Suprapubic skin (tissue), 3 donors: ENCODE measurements at regions not wholly inside any gene's neighbourhood (a gene's known extent, or its start where the extent isn't known, plus 50 kb on each side); places are given as distances from the start of the nearest gene placed in this dataset.

ENCODE experiments used
- EP300 ChIP-seq: sonication (generic); formaldehyde crosslinking; IDR thresholded peaks from one replicate; pipeline ENCODE4 v1.6.1; 2017; ENCODE audit warnings: antibody characterized with exemption
- POLR2A ChIP-seq, 2 donors: fragments of 450-650 bp; IDR thresholded peaks; one replicate each; pipeline ENCODE4 v1.6.1; 2017; ENCODE audit warnings: antibody characterized with exemption in 2 of 2, mild to moderate bottlenecking in 2 of 2, moderate library complexity in 2 of 2
- TF ChIP-seq, protein P1 (sequence below), 2 donors: fragments of 200-600 bp in 1 of 2; fragments of 450-650 bp in 1 of 2; sonication (generic) in 1 of 2; IDR thresholded peaks; one replicate each; pipeline ENCODE4 v1.5.1; 2016 to 2019; ENCODE audit warnings: antibody characterized with exemption in 2 of 2, mild to moderate bottlenecking in 1 of 2, moderate library complexity in 1 of 2

GRCh38 chr17:72351884-72352346 is 231.1 kb downstream of the SOX9 start:
- TF ChIP-seq, protein P1, sequence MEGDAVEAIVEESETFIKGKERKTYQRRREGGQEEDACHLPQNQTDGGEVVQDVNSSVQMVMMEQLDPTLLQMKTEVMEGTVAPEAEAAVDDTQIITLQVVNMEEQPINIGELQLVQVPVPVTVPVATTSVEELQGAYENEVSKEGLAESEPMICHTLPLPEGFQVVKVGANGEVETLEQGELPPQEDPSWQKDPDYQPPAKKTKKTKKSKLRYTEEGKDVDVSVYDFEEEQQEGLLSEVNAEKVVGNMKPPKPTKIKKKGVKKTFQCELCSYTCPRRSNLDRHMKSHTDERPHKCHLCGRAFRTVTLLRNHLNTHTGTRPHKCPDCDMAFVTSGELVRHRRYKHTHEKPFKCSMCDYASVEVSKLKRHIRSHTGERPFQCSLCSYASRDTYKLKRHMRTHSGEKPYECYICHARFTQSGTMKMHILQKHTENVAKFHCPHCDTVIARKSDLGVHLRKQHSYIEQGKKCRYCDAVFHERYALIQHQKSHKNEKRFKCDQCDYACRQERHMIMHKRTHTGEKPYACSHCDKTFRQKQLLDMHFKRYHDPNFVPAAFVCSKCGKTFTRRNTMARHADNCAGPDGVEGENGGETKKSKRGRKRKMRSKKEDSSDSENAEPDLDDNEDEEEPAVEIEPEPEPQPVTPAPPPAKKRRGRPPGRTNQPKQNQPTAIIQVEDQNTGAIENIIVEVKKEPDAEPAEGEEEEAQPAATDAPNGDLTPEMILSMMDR (IDR thresholded peaks at IDR 0.05) = no peak
- TF ChIP-seq POLR2A (IDR thresholded peaks at IDR 0.05) (no peak), EP300 (no peak)
